ENCODE measurements at regions not wholly inside any gene's neighbourhood (a gene's known extent, or its start where the extent isn't known, plus 50 kb on each side); places are given as distances from the start of the nearest gene placed in this dataset.

DNA sequence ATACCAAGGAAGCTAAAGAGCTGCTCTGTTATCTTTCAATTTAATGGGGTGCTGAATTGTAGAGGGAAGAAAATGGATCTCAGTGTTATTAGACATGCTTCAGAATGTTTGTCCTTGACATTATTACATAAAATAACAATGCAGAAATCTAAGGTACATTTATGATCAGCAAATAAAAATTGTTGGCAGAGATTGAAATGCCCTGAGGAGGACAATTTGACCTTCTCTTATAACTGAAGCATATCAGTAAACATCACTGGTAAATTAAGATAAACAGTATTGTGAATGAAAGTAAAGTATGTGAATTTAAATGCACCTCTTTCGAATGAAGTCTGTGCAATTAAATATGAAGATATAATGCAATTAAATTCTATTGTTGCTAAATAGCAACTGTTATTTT lies 1362.1 kb upstream of the ATXN8OS start:
- H3K27ac ChIP-seq (ENCODE audit: low read depth in 2 of 2, low read length in 1 of 2) = no peak overlapping the region
- TF ChIP-seq EZH2phosphoT487 (IDR thresholded peaks at IDR 0.05; ENCODE audit: borderline replicate concordance, low read depth) (no peak), GABPA (IDR thresholded peaks at IDR 0.05; ENCODE audit: low read depth) (no peak), SMC3 (IDR thresholded peaks at IDR 0.05; ENCODE audit: low read depth, low read length) (no peak), NFIC (IDR thresholded peaks at IDR 0.05; ENCODE audit: borderline replicate concordance) (no peak), TCF12 (IDR thresholded peaks at IDR 0.05) (no peak), PBX3 (IDR thresholded peaks at IDR 0.05) (no peak), POLR2AphosphoS5 (IDR thresholded peaks at IDR 0.05; ENCODE audit: low read depth, low read length) (no peak), FOSL2 (IDR thresholded peaks at IDR 0.05; ENCODE audit: borderline replicate concordance, low read depth) (no peak), FOXM1 (IDR thresholded peaks at IDR 0.05; ENCODE audit: low read depth) (no peak), ELF1 (IDR thresholded peaks at IDR 0.05) (no peak), GATA2 (CRISPR knock-in tag; IDR thresholded peaks at IDR 0.05) (no peak), USF1 (IDR thresholded peaks at IDR 0.05; ENCODE audit: borderline replicate concordance, low read depth) (no peak), SIN3A (IDR thresholded peaks at IDR 0.05; ENCODE audit: borderline replicate concordance, low read depth, low read length) (no peak), MEF2A (IDR thresholded peaks at IDR 0.05; ENCODE audit: borderline replicate concordance, low read depth) (no peak), REST (IDR thresholded peaks at IDR 0.05; ENCODE audit: low read depth, low read length) (no peak)
- TF ChIP-seq, protein P1, sequence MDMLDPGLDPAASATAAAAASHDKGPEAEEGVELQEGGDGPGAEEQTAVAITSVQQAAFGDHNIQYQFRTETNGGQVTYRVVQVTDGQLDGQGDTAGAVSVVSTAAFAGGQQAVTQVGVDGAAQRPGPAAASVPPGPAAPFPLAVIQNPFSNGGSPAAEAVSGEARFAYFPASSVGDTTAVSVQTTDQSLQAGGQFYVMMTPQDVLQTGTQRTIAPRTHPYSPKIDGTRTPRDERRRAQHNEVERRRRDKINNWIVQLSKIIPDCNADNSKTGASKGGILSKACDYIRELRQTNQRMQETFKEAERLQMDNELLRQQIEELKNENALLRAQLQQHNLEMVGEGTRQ (IDR thresholded peaks at IDR 0.05; ENCODE audit: borderline replicate concordance, low read depth, low read length) = no peak
- TF ChIP-seq, protein P2, sequence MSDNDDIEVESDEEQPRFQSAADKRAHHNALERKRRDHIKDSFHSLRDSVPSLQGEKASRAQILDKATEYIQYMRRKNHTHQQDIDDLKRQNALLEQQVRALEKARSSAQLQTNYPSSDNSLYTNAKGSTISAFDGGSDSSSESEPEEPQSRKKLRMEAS (IDR thresholded peaks at IDR 0.05; ENCODE audit: low read depth) = no peak
- 46% methylated on average over 1 of the region's 1 CpG for WGBS (ENCODE audit: low lambda C conversion rate)
- no peak overlapping the region for H2AFZ ChIP-seq (ENCODE audit: low read depth)
- H3K9me3 ChIP-seq = no peaks in the 10 kb centered on the region
- H4K20me1 ChIP-seq (ENCODE audit: insufficient read depth) = no peaks in the 10 kb centered on the region
- no peak overlapping the region for H3K4me2 ChIP-seq
- H3K9me2 ChIP-seq = no peaks in the 10 kb centered on the region
- DNase-seq = no peak
- H3K27me3 ChIP-seq (ENCODE audit: insufficient read depth) = no peaks in the 10 kb centered on the region
- no peaks in the 10 kb centered on the region for H3K36me3 ChIP-seq (replicated peaks in 1 of 2; ENCODE audit: control insufficient read depth in 1 of 2, insufficient read depth in 2 of 2, low read length in 1 of 2)
- no peaks in the 10 kb centered on the region; a peak in 1 of 4 replicates for H3K4me1 ChIP-seq (ENCODE audit: control insufficient read depth in 1 of 2, insufficient read depth in 2 of 2, low read depth in 1 of 2, low read length in 1 of 2)
- peaks cover 14% of the 10 kb centered on the region for H3F3A ChIP-seq (replicated peaks; ENCODE audit: insufficient read depth)
- CTCF ChIA-PET = no interaction called here
- H3K4me3 ChIP-seq (ENCODE audit: low read depth in 2 of 2, low read length in 1 of 2) = no peak overlapping the region
- H3K9ac ChIP-seq = no peak overlapping the region
- H3K79me2 ChIP-seq (ENCODE audit: insufficient read depth) = no peaks in the 10 kb centered on the region
- POLR2A ChIA-PET = no interaction called here

Data from SK-N-SH (cell line).